Stimulated activated CD4-positive, alpha-beta T cell treated with anti-CD3 and anti-CD28 coated beads, Interleukin-4, amount 100 ng/mL, for 24 hours (primary cell): ENCODE measurements at regions not wholly inside any gene's neighbourhood (a gene's known extent, or its start where the extent isn't known, plus 50 kb on each side); places are given as distances from the start of the nearest gene placed in this dataset.
"Not testable (repeated sequence)": the region's sequence is repeated elsewhere in the genome, so short reads cannot be mapped to it uniquely, and the experiment has no call there.

Experiments used
- DNase-seq: peaks from one replicate; pipeline ENCODE4 v3.0.0-alpha.2; 2020

- DNase-seq: no peak
Measured at GRCh38 chr5:74497706-74498105, 142.8 kb downstream of the ENC1 start.

GRCh38 chr5:74493411-74493810, 147.1 kb downstream of the ENC1 start:
- DNase-seq: no peak

- DNase-seq: no peak
Measured at GRCh38 chr5:74492230-74492629, 148.3 kb downstream of the ENC1 start.

GRCh38 chr5:74491586-74491985, 148.9 kb downstream of the ENC1 start:
- DNase-seq: no peak

- no peak for DNase-seq
Measured at GRCh38 chr5:74490814-74491213, 149.7 kb downstream of the ENC1 start.

GRCh38 chr5:74482990-74483389, 157.5 kb downstream of the ENC1 start:
- DNase-seq: no peak

- DNase-seq: no peak
Measured at GRCh38 chr5:74482523-74482922, 158.0 kb downstream of the ENC1 start.

- DNase-seq: not testable (repeated sequence)
Measured at GRCh38 chr5:74481357-74481756, 159.2 kb downstream of the ENC1 start.

GRCh38 chr5:74480201-74480600, 160.3 kb downstream of the ENC1 start:
- no peak for DNase-seq

- no peak for DNase-seq
Measured at GRCh38 chr5:74478328-74478727, 162.2 kb downstream of the ENC1 start.

GRCh38 chr5:74477761-74478160, 162.8 kb downstream of the ENC1 start:
- DNase-seq: no peak

GRCh38 chr5:74476819-74477453, 163.6 kb downstream of the ENC1 start:
- no peak for DNase-seq

- DNase-seq: no peak
Measured at GRCh38 chr5:74476046-74476818, 164.3 kb downstream of the ENC1 start.

- no peak for DNase-seq
Measured at GRCh38 chr5:74471875-74472274, 168.7 kb downstream of the ENC1 start.

- DNase-seq: no peak
Measured at GRCh38 chr5:74469234-74469994, 171.1 kb downstream of the ENC1 start.

GRCh38 chr5:74468421-74468820, 172.1 kb downstream of the ENC1 start:
- DNase-seq: no peak

- no peak for DNase-seq
Measured at GRCh38 chr5:74465724-74466123, 174.8 kb downstream of the ENC1 start.

- no peak for DNase-seq
Measured at GRCh38 chr5:74464512-74465209, 175.9 kb downstream of the ENC1 start.

- DNase-seq: no peak
Measured at GRCh38 chr5:74462356-74462755, 178.2 kb downstream of the ENC1 start.

GRCh38 chr5:74461251-74461650, 179.3 kb downstream of the ENC1 start:
- DNase-seq: no peak

GRCh38 chr5:74460694-74461093, 179.8 kb downstream of the ENC1 start:
- no peak for DNase-seq

GRCh38 chr5:74459984-74460383, 180.5 kb downstream of the ENC1 start:
- no peak for DNase-seq

- DNase-seq: no peak
Measured at GRCh38 chr5:74457876-74458275, 182.7 kb downstream of the ENC1 start.
